BLaER1 treated with 17β-estradiol and CSF1 and Interleukin-3, amounts not matched to agents 10 nM and 100 nM (cell line): ENCODE measurements at regions not wholly inside any gene's neighbourhood (a gene's known extent, or its start where the extent isn't known, plus 50 kb on each side); places are given as distances from the start of the nearest gene placed in this dataset.

Source experiments
- H3K27ac ChIP-seq, 11 experiments: shearing (Covaris generic); formaldehyde crosslinking; 2 replicates each; pipeline ENCODE4 v1.8.1; 2022
- H3K27me3 ChIP-seq, 11 experiments: shearing (Covaris generic); formaldehyde crosslinking; 2 replicates each; pipeline ENCODE4 v1.8.1; 2022
- H3K36me3 ChIP-seq, 11 experiments: shearing (Covaris generic); formaldehyde crosslinking; 2 replicates each; pipeline ENCODE4 v1.8.1; 2022
- H3K4me1 ChIP-seq, 10 experiments: shearing (Covaris generic); formaldehyde crosslinking; 2 replicates each; pipeline ENCODE4 v1.8.1; 2022
- H3K4me2 ChIP-seq, 11 experiments: shearing (Covaris generic); formaldehyde crosslinking; 2 replicates each; pipeline ENCODE4 v1.8.1; 2022
- H3K4me3 ChIP-seq, 10 experiments: shearing (Covaris generic); formaldehyde crosslinking; 2 replicates each; pipeline ENCODE4 v1.8.1; 2022
- H3K9ac ChIP-seq, 11 experiments: shearing (Covaris generic); formaldehyde crosslinking; 2 replicates each; pipeline ENCODE4 v1.8.1; 2022
- H3K9me3 ChIP-seq, 11 experiments: shearing (Covaris generic); formaldehyde crosslinking; replicated peaks in 1 of 11; 2 replicates each; pipeline ENCODE4 v1.8.1; 2022
- H4K20me1 ChIP-seq, 11 experiments: shearing (Covaris generic); formaldehyde crosslinking; 2 replicates each; pipeline ENCODE4 v1.8.1; 2022
- Cebpa-rat ChIP-seq, 11 experiments: shearing (Covaris generic); IDR thresholded peaks; 2 replicates each; pipeline ENCODE4 v1.8.1; 2022

GRCh38 chr9:118618849-118619248 is 750.4 kb downstream of the BRINP1 start:
- no peaks in the 10 kb centered on the region for H3K27me3 ChIP-seq
- H3K9me3 ChIP-seq, result no peaks in the 10 kb centered on the region
- H3K4me1 ChIP-seq, result no peaks in the 10 kb centered on the region
- H3K9ac ChIP-seq, result no peak overlapping the region
- no peak for TF ChIP-seq Cebpa-rat (IDR thresholded peaks at IDR 0.05)
- H4K20me1 ChIP-seq, result no peaks in the 10 kb centered on the region
- H3K4me3 ChIP-seq, result no peak overlapping the region
- H3K4me2 ChIP-seq, result no peak overlapping the region
- no peak overlapping the region for H3K27ac ChIP-seq
- H3K36me3 ChIP-seq, result no peaks in the 10 kb centered on the region

GRCh38 chr9:118624608-118625007 is 744.6 kb downstream of the BRINP1 start:
- Histone ChIP-seq H3K9ac (no peak overlapping the region), H3K4me3 (no peak overlapping the region), H3K4me2 (no peak overlapping the region), H3K27ac (no peak overlapping the region), H3K27me3 (no peaks in the 10 kb centered on the region), H3K4me1 (no peaks in the 10 kb centered on the region), H4K20me1 (no peaks in the 10 kb centered on the region), H3K36me3 (no peaks in the 10 kb centered on the region), H3K9me3 (peaks cover 0 to 4% (median 0%) of the 10 kb centered on the region in 11 experiments; a peak in 1 of 22 replicates)
- no peak for TF ChIP-seq Cebpa-rat (IDR thresholded peaks at IDR 0.05)

- Histone ChIP-seq H3K9me3 (peaks cover 0 to 4% (median 0%) of the 10 kb centered on the region in 11 experiments; a peak in 2 of 22 replicates), H3K4me2 (no peak overlapping the region), H3K4me1 (no peaks in the 10 kb centered on the region), H3K36me3 (no peaks in the 10 kb centered on the region), H3K27me3 (no peaks in the 10 kb centered on the region), H3K27ac (no peak overlapping the region), H3K4me3 (no peak overlapping the region), H4K20me1 (no peaks in the 10 kb centered on the region), H3K9ac (no peak overlapping the region)
- no peak for TF ChIP-seq Cebpa-rat (IDR thresholded peaks at IDR 0.05)
Observed at GRCh38 chr9:118630079-118630478, 739.2 kb downstream of the BRINP1 start.

GRCh38 chr9:118630931-118631595 is 738.2 kb downstream of the BRINP1 start:
- H4K20me1 ChIP-seq, result no peaks in the 10 kb centered on the region
- no peak overlapping the region for H3K27ac ChIP-seq
- H3K27me3 ChIP-seq, result no peaks in the 10 kb centered on the region
- H3K9me3 ChIP-seq, result peaks cover 0 to 3% (median 0%) of the 10 kb centered on the region in 11 experiments; a peak in 2 of 22 replicates
- H3K4me1 ChIP-seq, result no peaks in the 10 kb centered on the region
- H3K36me3 ChIP-seq, result no peaks in the 10 kb centered on the region
- no peak overlapping the region for H3K4me2 ChIP-seq
- H3K4me3 ChIP-seq, result no peak overlapping the region
- no peak for TF ChIP-seq Cebpa-rat (IDR thresholded peaks at IDR 0.05)
- H3K9ac ChIP-seq, result no peak overlapping the region

- Histone ChIP-seq H3K27me3 (no peaks in the 10 kb centered on the region), H3K36me3 (no peaks in the 10 kb centered on the region), H3K4me2 (no peak overlapping the region), H3K9ac (no peak overlapping the region), H3K27ac (no peak overlapping the region), H3K4me3 (no peak overlapping the region), H3K9me3 (no peaks in the 10 kb centered on the region; a peak in 1 of 22 replicates), H3K4me1 (no peaks in the 10 kb centered on the region), H4K20me1 (no peaks in the 10 kb centered on the region)
- no peak for TF ChIP-seq Cebpa-rat (IDR thresholded peaks at IDR 0.05)
Observed at GRCh38 chr9:118631956-118632355, 737.3 kb downstream of the BRINP1 start.

- Histone ChIP-seq H3K9me3 (peaks cover 6 to 15% (median 10%) of the 10 kb centered on the region in 11 experiments; a peak in 16 of 22 replicates), H3K4me1 (no peaks in the 10 kb centered on the region), H3K4me2 (no peak overlapping the region), H3K27me3 (no peaks in the 10 kb centered on the region), H4K20me1 (no peaks in the 10 kb centered on the region), H3K9ac (no peak overlapping the region), H3K4me3 (no peak overlapping the region), H3K27ac (no peak overlapping the region), H3K36me3 (no peaks in the 10 kb centered on the region)
- no peak for TF ChIP-seq Cebpa-rat (IDR thresholded peaks at IDR 0.05)
Observed at GRCh38 chr9:118635416-118635815, 733.8 kb downstream of the BRINP1 start.

GRCh38 chr9:118637681-118638080 is 731.6 kb downstream of the BRINP1 start:
- Histone ChIP-seq H3K9me3 (peaks cover 6 to 15% (median 10%) of the 10 kb centered on the region in 11 experiments; a peak in 16 of 22 replicates), H3K4me2 (no peak overlapping the region), H4K20me1 (no peaks in the 10 kb centered on the region), H3K4me1 (no peaks in the 10 kb centered on the region), H3K36me3 (no peaks in the 10 kb centered on the region), H3K27ac (no peak overlapping the region), H3K9ac (no peak overlapping the region), H3K4me3 (no peak overlapping the region), H3K27me3 (no peaks in the 10 kb centered on the region)
- TF ChIP-seq Cebpa-rat (IDR thresholded peaks at IDR 0.05), result no peak

- Histone ChIP-seq H4K20me1 (no peaks in the 10 kb centered on the region), H3K4me3 (no peak overlapping the region), H3K36me3 (no peaks in the 10 kb centered on the region), H3K27me3 (no peaks in the 10 kb centered on the region), H3K4me1 (no peaks in the 10 kb centered on the region), H3K27ac (no peak overlapping the region), H3K9ac (no peak overlapping the region), H3K4me2 (no peak overlapping the region), H3K9me3 (peaks cover 13 to 23% (median 17%) of the 10 kb centered on the region in 11 experiments)
- TF ChIP-seq Cebpa-rat (IDR thresholded peaks at IDR 0.05), result no peak
Observed at GRCh38 chr9:118640836-118641560, 728.2 kb downstream of the BRINP1 start.

- no peaks in the 10 kb centered on the region for H4K20me1 ChIP-seq
- TF ChIP-seq Cebpa-rat (IDR thresholded peaks at IDR 0.05), result no peak
- no peak overlapping the region for H3K9ac ChIP-seq
- no peaks in the 10 kb centered on the region for H3K27me3 ChIP-seq
- H3K9me3 ChIP-seq, result peaks cover 21 to 35% (median 29%) of the 10 kb centered on the region in 11 experiments
- H3K4me1 ChIP-seq, result no peaks in the 10 kb centered on the region
- no peak overlapping the region for H3K4me2 ChIP-seq
- H3K27ac ChIP-seq, result no peak overlapping the region
- no peaks in the 10 kb centered on the region for H3K36me3 ChIP-seq
- no peak overlapping the region for H3K4me3 ChIP-seq
Observed at GRCh38 chr9:118643118-118643517, 726.1 kb downstream of the BRINP1 start.

- Histone ChIP-seq H3K4me2 (no peak overlapping the region), H3K27me3 (no peaks in the 10 kb centered on the region), H4K20me1 (no peaks in the 10 kb centered on the region), H3K27ac (no peak overlapping the region), H3K9me3 (peaks cover 16 to 27% (median 23%) of the 10 kb centered on the region in 11 experiments), H3K4me1 (no peaks in the 10 kb centered on the region), H3K9ac (no peak overlapping the region), H3K36me3 (no peaks in the 10 kb centered on the region), H3K4me3 (no peak overlapping the region)
- TF ChIP-seq Cebpa-rat (IDR thresholded peaks at IDR 0.05), result no peak
Observed at GRCh38 chr9:118644066-118644465, 725.2 kb downstream of the BRINP1 start.
